Esophagus muscularis mucosa (tissue), 4 donors: ENCODE measurements at regions not wholly inside any gene's neighbourhood (a gene's known extent, or its start where the extent isn't known, plus 50 kb on each side); places are given as distances from the start of the nearest gene placed in this dataset.

Source experiments
- DNase-seq: peaks from one replicate; pipeline ENCODE4 v3.0.0-alpha.2; 2017; ENCODE audit errors: extremely low spot score
- H3K27ac ChIP-seq, 4 donors: fragments of 200-600 bp; sonication (generic); replicated peaks in 1 of 4; 1 replicate in 3 of 4; 2 replicates in 1 of 4; pipeline ENCODE4 v1.5.1; 2016 to 2019; ENCODE audit warnings: mild to moderate bottlenecking in 1 of 4
- H3K27me3 ChIP-seq, 4 donors: fragments of 200-600 bp; sonication (generic); one replicate each; pipeline versions ENCODE4 v1.5.1 to v1.6.0; 2016 to 2019
- H3K36me3 ChIP-seq, 4 donors: fragments of 200-600 bp; sonication (generic); one replicate each; pipeline ENCODE4 v1.5.1; 2016 to 2019
- H3K4me1 ChIP-seq, 4 donors: fragments of 200-600 bp; sonication (generic); one replicate each; pipeline ENCODE4 v1.5.1; 2016 to 2019
- H3K4me3 ChIP-seq, 4 donors: fragments of 200-600 bp; sonication (generic); 1 replicate in 2 of 4; 2 replicates in 2 of 4; pipeline ENCODE4 v1.5.1; 2016 to 2019; ENCODE audit warnings: mild to moderate bottlenecking in 4 of 4, moderate library complexity in 1 of 4
- H3K9me3 ChIP-seq, 4 donors: fragments of 200-600 bp; sonication (generic); 1 replicate in 3 of 4; 2 replicates in 1 of 4; pipeline ENCODE4 v1.5.1; 2016 to 2019
- EP300 ChIP-seq: sonication (generic); formaldehyde crosslinking; IDR thresholded peaks from one replicate; pipeline ENCODE4 v1.6.1; 2017; ENCODE audit warnings: antibody characterized with exemption
- POLR2A ChIP-seq: fragments of 450-650 bp; IDR thresholded peaks from one replicate; pipeline ENCODE4 v1.6.1; 2017; ENCODE audit warnings: antibody characterized with exemption, moderate library complexity, mild to moderate bottlenecking, low read depth
- POLR2AphosphoS5 ChIP-seq, 2 donors: sonication (generic); formaldehyde crosslinking; IDR thresholded peaks; one replicate each; pipeline ENCODE4 v1.6.1; 2017; ENCODE audit warnings: antibody characterized with exemption in 2 of 2
- whole genome bisulfite sequencing: methylation state at CpG from one replicate; pipeline ENCODE4 v1.1.5; 2018; 5-methylcytosine and 5-hydroxymethylcytosine counted together
- intact Hi-C: fragments of 100-400 bp; cut with DNase I; formaldehyde crosslinking; loops from one replicate; pipeline ENCODE4 v1.15.1; 2023
- TF ChIP-seq, protein P1 (sequence below), 3 experiments: fragments of 200-600 bp in 2 of 3; fragments of 450-650 bp in 1 of 3; sonication (generic) in 2 of 3; IDR thresholded peaks; one replicate each; pipeline ENCODE4 v1.5.1; 2017 to 2019; ENCODE audit warnings: antibody characterized with exemption in 3 of 3, mild to moderate bottlenecking in 2 of 3, moderate library complexity in 1 of 3

- H3K27me3 ChIP-seq: peaks cover 0 to 97% (median 33%) of the 10 kb centered on the region in 4 donors
- H3K9me3 ChIP-seq: no peaks in the 10 kb centered on the region
- H3K4me1 ChIP-seq: peaks cover 0 to 15% (median 7%) of the 10 kb centered on the region in 4 donors
- no peaks in the 10 kb centered on the region for H3K36me3 ChIP-seq
- TF ChIP-seq POLR2AphosphoS5 (IDR thresholded peaks at IDR 0.05) (no peak), EP300 (no peak), POLR2A (no peak)
- TF ChIP-seq, protein P1, sequence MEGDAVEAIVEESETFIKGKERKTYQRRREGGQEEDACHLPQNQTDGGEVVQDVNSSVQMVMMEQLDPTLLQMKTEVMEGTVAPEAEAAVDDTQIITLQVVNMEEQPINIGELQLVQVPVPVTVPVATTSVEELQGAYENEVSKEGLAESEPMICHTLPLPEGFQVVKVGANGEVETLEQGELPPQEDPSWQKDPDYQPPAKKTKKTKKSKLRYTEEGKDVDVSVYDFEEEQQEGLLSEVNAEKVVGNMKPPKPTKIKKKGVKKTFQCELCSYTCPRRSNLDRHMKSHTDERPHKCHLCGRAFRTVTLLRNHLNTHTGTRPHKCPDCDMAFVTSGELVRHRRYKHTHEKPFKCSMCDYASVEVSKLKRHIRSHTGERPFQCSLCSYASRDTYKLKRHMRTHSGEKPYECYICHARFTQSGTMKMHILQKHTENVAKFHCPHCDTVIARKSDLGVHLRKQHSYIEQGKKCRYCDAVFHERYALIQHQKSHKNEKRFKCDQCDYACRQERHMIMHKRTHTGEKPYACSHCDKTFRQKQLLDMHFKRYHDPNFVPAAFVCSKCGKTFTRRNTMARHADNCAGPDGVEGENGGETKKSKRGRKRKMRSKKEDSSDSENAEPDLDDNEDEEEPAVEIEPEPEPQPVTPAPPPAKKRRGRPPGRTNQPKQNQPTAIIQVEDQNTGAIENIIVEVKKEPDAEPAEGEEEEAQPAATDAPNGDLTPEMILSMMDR (IDR thresholded peaks at IDR 0.05): no peak
- WGBS: 67% methylated on average over 2 of the region's 2 CpGs
- H3K27ac ChIP-seq: no peak overlapping the region
- H3K4me3 ChIP-seq: no peak overlapping the region
- no peak for DNase-seq
- intact Hi-C loops: no loop called here
Observed at GRCh38 chr6:27542485-27542884, 69.6 kb upstream of the ZNF184 start.

DNA sequence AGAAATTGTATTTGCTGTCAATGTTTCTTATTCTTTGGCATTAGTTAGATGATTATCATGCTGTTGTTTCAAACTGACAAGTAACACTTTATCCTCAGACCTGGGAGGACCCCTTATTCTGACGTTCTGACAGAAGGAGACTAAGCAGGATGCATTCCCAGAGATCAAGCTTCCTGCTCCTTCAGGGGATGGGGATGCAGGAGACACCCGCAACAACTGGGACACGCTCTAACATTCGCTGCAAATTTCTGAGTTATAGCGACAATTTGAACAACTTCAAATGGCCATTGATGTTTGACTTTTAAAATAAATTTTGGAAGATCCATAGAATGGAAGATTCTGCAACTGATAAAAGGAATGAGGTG, 69.0 kb upstream of the ZNF184 start:
- TF ChIP-seq EP300 (no peak), POLR2A (no peak), POLR2AphosphoS5 (IDR thresholded peaks at IDR 0.05) (no peak)
- TF ChIP-seq, protein P1 (IDR thresholded peaks at IDR 0.05): no peak
- Histone ChIP-seq H3K9me3 (no peaks in the 10 kb centered on the region), H3K36me3 (no peaks in the 10 kb centered on the region), H3K27me3 (peaks cover 0 to 97% (median 30%) of the 10 kb centered on the region in 4 donors), H3K4me3 (no peak overlapping the region), H3K27ac (no peak overlapping the region), H3K4me1 (peaks cover 0 to 15% (median 7%) of the 10 kb centered on the region in 4 donors)
- no peak for DNase-seq
- WGBS: 41% methylated on average over 5 of the region's 5 CpGs
- intact Hi-C loops: no loop called here

- H3K4me1 ChIP-seq: peaks cover 0 to 15% (median 7%) of the 10 kb centered on the region in 4 donors
- 34% methylated on average over 15 of the region's 15 CpGs for WGBS
- H3K9me3 ChIP-seq: no peaks in the 10 kb centered on the region
- intact Hi-C loops: no loop called here
- DNase-seq: no peak
- peaks cover 0 to 97% (median 26%) of the 10 kb centered on the region in 4 donors for H3K27me3 ChIP-seq
- H3K4me3 ChIP-seq: no peak overlapping the region
- no peaks in the 10 kb centered on the region for H3K36me3 ChIP-seq
- H3K27ac ChIP-seq: no peak overlapping the region
- TF ChIP-seq EP300 (no peak), POLR2AphosphoS5 (IDR thresholded peaks at IDR 0.05) (no peak), POLR2A (no peak)
- TF ChIP-seq, protein P1 (IDR thresholded peaks at IDR 0.05): no peak
Observed at GRCh38 chr6:27541212-27541932, 68.5 kb upstream of the ZNF184 start.

GRCh38 chr6:27539551-27539950, 66.6 kb upstream of the ZNF184 start:
- no peaks in the 10 kb centered on the region for H3K9me3 ChIP-seq
- intact Hi-C loops: no loop called here

More at GRCh38 chr6:27539551-27539950, 66.6 kb upstream of the ZNF184 start:
- TF ChIP-seq EP300 (no peak), POLR2AphosphoS5 (IDR thresholded peaks at IDR 0.05) (no peak), POLR2A (no peak)
- TF ChIP-seq, protein P1 (IDR thresholded peaks at IDR 0.05): no peak
- peaks cover 0 to 95% (median 12%) of the 10 kb centered on the region in 4 donors for H3K27me3 ChIP-seq
- H3K4me1 ChIP-seq: peaks cover 0 to 3% (median 1%) of the 10 kb centered on the region in 4 donors
- H3K36me3 ChIP-seq: no peaks in the 10 kb centered on the region
- no peak overlapping the region for H3K27ac ChIP-seq
- no peak overlapping the region for H3K4me3 ChIP-seq
- 69% methylated on average over 13 of the region's 13 CpGs for WGBS
- no peak for DNase-seq
